ENCODE measurements at regions not wholly inside any gene's neighbourhood (a gene's known extent, or its start where the extent isn't known, plus 50 kb on each side); places are given as distances from the start of the nearest gene placed in this dataset.

- TF ChIP-seq CTCF (IDR thresholded peaks at IDR 0.05; ENCODE audit: insufficient read depth, low read length, poor library complexity, severe bottlenecking), result no peak
- TF ChIP-seq EZH2phosphoT487 (conservative IDR thresholded peaks at IDR 0.05; ENCODE audit: low read length), result no peak
Measured at GRCh38 chr6:51533962-51534361, 553.5 kb downstream of the PKHD1 start.
